ENCODE measurements at regions not wholly inside any gene's neighbourhood (a gene's known extent, or its start where the extent isn't known, plus 50 kb on each side); places are given as distances from the start of the nearest gene placed in this dataset.

DNA sequence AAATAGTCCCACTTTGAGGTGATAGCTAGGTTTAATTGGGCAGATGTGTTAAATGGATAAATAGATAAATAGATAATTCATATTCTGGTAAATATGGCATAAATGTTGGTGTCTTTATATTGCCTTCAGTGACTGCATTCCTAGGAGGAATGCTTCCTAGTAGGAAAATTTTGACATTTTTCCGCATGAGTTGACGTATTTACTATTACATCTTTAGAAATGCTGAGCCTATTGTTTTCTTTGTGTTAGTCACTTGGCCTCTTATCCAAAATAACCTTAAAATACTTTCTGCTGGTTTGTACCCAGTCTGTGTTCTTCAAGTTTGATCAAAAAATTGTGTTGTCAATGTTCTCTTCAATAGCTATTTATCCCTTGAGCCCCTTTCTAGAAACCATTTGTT, 495.6 kb upstream of the ZEB2 start:
- no peaks in the 10 kb centered on the region for H3K4me1 ChIP-seq
- H3K9me3 ChIP-seq, result no peaks in the 10 kb centered on the region
- no peak overlapping the region for H3K27ac ChIP-seq
- DNase-seq (no peak), ATAC-seq (no peak)
- H3K27me3 ChIP-seq (ENCODE audit: insufficient read depth in 3 of 3, low read length in 2 of 3), result no peaks in the 10 kb centered on the region
- intact Hi-C loops (cut with DNase I), result no loop called here
- no peak overlapping the region for H3K4me3 ChIP-seq
- no peaks in the 10 kb centered on the region for H3K36me3 ChIP-seq (ENCODE audit: insufficient read depth in 1 of 2, low read depth in 1 of 2)
- WGBS, 3 donors, result 95 to 97% (median 96%) methylated on average over 2 of the region's 2 CpGs
- TF ChIP-seq, protein P1, sequence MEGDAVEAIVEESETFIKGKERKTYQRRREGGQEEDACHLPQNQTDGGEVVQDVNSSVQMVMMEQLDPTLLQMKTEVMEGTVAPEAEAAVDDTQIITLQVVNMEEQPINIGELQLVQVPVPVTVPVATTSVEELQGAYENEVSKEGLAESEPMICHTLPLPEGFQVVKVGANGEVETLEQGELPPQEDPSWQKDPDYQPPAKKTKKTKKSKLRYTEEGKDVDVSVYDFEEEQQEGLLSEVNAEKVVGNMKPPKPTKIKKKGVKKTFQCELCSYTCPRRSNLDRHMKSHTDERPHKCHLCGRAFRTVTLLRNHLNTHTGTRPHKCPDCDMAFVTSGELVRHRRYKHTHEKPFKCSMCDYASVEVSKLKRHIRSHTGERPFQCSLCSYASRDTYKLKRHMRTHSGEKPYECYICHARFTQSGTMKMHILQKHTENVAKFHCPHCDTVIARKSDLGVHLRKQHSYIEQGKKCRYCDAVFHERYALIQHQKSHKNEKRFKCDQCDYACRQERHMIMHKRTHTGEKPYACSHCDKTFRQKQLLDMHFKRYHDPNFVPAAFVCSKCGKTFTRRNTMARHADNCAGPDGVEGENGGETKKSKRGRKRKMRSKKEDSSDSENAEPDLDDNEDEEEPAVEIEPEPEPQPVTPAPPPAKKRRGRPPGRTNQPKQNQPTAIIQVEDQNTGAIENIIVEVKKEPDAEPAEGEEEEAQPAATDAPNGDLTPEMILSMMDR (IDR thresholded peaks at IDR 0.05), result no peak

DNA sequence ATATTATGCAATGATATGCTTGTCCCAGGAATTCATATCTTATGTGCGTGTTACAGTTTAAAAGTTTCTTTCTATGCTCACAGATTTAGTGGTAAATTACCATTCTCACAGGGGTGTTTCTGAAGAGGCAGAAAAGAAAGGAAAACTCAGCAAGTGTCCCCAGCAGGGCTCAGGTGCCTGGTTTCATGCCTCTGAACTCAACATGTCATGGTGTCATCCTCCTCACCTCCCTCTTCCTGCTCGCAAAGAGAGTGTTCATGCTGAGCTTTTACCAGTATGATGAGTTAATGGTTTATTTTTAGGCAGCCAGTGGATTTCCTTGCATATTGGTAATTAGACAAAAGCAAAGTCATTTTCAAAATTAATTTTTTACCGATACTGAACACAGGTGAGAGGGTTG, 492.9 kb upstream of the ZEB2 start:
- no peaks in the 10 kb centered on the region for H3K9me3 ChIP-seq
- DNase-seq (no peak), ATAC-seq (no peak)
- intact Hi-C loops (cut with DNase I), result no loop called here
- no peak overlapping the region for H3K27ac ChIP-seq
- TF ChIP-seq, protein P1 (IDR thresholded peaks at IDR 0.05), result no peak
- H3K27me3 ChIP-seq (ENCODE audit: insufficient read depth in 3 of 3, low read length in 2 of 3), result no peaks in the 10 kb centered on the region
- H3K4me1 ChIP-seq, result no peaks in the 10 kb centered on the region
- no peaks in the 10 kb centered on the region for H3K36me3 ChIP-seq (ENCODE audit: insufficient read depth in 1 of 2, low read depth in 1 of 2)
- no peak overlapping the region for H3K4me3 ChIP-seq
- 79 to 94% (median 84%) methylated on average over 3 of the region's 3 CpGs for WGBS, 3 donors

DNA sequence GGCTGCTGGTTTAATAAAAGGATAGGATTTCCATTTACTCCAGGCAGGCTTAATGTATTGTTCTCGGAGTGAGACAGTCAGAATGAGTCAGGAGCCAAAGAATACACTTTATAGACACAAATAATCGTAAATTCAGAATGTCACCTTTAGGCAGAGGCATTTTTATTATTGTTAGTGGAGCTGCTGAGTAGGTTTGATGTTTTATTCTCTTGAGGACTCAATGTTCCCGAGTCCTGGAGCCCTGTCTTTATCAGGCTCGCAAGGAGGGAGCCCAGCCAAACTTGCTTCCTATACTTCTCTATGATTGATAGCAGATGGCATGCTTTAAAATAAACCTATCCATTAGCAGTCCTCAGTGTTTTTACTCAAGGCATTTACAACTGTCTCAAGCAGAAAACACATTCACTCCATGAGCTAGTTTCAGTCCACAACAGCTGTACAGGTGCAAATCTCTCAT, 492.3 kb upstream of the ZEB2 start:
- WGBS, 3 donors, result 38 to 63% (median 57%) methylated on average over 4 of the region's 4 CpGs
- no peak overlapping the region for H3K4me3 ChIP-seq
- no peaks in the 10 kb centered on the region for H3K4me1 ChIP-seq
- no peak overlapping the region for H3K27ac ChIP-seq
- no peak for DNase-seq
- TF ChIP-seq, protein P1 (IDR thresholded peaks at IDR 0.05), result no peak
- intact Hi-C loops (cut with DNase I), result no loop called here
- no peaks in the 10 kb centered on the region for H3K27me3 ChIP-seq (ENCODE audit: insufficient read depth in 3 of 3, low read length in 2 of 3)
- ATAC-seq, result no peak
- no peaks in the 10 kb centered on the region for H3K9me3 ChIP-seq
- no peaks in the 10 kb centered on the region for H3K36me3 ChIP-seq (ENCODE audit: insufficient read depth in 1 of 2, low read depth in 1 of 2)

DNA sequence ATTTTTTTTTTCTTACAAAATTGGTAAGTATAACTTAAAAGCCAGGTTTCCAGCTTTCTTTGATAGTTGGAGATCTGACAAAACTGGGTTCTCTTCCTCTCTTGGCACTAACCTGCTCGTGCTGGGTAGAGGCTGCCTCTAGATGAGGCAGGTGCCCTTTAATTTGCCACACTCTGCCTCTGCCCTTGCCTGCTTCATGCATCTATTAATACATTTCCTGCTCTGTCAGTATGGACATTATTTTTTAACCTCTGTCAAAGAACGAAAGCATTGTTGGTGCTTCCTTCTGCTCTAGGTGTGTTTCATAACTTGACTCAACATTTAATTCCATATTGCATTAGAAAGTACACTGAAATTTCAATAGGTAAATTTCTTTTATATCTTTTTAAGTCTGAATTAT, 490.7 kb upstream of the ZEB2 start:
- intact Hi-C loops (cut with DNase I), result no loop called here

DNA sequence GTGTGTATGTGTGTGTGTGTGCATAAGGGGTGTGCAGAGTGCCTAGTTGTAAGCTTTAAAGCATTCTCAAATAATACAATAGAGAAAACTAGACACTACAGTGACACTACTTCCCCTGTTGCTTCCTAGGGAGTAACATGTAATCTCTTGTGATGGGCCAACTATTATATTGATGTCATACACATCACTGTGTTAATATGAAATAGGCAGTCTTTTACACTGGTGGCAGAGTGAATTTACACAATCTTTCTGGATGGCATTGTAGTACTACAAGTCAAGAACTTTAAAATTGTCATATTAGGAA, 488.0 kb upstream of the ZEB2 start:
- Histone ChIP-seq H3K36me3 (ENCODE audit: insufficient read depth in 1 of 2, low read depth in 1 of 2) (no peaks in the 10 kb centered on the region), H3K27ac (peak overlapping the region; percentile 34), H3K27me3 (ENCODE audit: insufficient read depth in 3 of 3, low read length in 2 of 3) (no peaks in the 10 kb centered on the region), H3K4me1 (no peaks in the 10 kb centered on the region), H3K9me3 (no peaks in the 10 kb centered on the region), H3K4me3 (no peak overlapping the region)
- DNase-seq, result no peak
- intact Hi-C loops (cut with DNase I), result no loop called here
- TF ChIP-seq, protein P1 (IDR thresholded peaks at IDR 0.05), result no peak
- no peak for ATAC-seq

More for the DNA sequence above, 490.7 kb upstream of the ZEB2 start:
- TF ChIP-seq, protein P1 (IDR thresholded peaks at IDR 0.05), result no peak
- Histone ChIP-seq H3K36me3 (ENCODE audit: insufficient read depth in 1 of 2, low read depth in 1 of 2) (no peaks in the 10 kb centered on the region), H3K27me3 (ENCODE audit: insufficient read depth in 3 of 3, low read length in 2 of 3) (no peaks in the 10 kb centered on the region), H3K9me3 (no peaks in the 10 kb centered on the region), H3K4me1 (no peaks in the 10 kb centered on the region), H3K27ac (no peak overlapping the region), H3K4me3 (no peak overlapping the region)
- no peak for DNase-seq
- WGBS, 3 donors, result 74 to 78% (median 78%) methylated on average over 2 of the region's 2 CpGs
- no peak for ATAC-seq

Measured in psoas muscle (tissue), 7 donors.